GM21529 (cell line): ENCODE measurements at regions not wholly inside any gene's neighbourhood (a gene's known extent, or its start where the extent isn't known, plus 50 kb on each side); places are given as distances from the start of the nearest gene placed in this dataset.
A peak's percentile ranks its signal among the peaks of the same experiment; 100 is the strongest.

Experiments used
- ATAC-seq: cut with Tn5 transposase; IDR thresholded peaks from one replicate; pipeline ENCODE4 v1.9.1; 2021; ENCODE audit not compliant: unreplicated experiment

DNA sequence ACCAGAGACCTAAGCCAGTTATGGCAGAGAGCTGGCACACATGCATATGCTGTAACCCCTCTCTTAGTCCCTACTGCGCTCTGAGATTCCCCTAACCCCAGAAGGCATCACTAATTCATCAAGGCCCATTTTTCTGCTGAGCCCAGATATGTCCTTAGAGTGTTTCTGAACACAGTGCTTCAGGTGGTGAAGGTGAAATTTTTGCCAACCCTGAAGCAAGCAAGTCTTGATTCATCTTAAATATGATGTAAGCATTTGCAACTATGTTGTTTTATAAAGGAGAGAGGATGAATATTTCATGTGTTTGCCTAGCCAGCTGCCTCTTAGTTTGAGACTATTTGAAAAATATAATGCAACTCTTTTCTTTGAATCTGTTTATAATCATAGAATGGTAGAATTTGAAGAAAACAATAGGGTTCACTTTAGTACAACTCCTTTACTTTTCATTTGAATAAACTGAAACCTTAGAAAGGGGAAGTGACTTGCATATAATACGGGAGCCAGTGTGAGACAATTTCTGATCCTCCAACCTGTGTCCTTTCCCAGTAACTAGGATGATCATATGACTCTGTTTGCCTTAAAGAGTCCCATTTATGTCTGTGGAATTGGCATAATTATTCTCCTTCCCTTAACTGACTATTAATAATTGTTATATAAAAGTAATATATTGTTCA lies 194.3 kb upstream of the MTNR1B start:
- peak; percentile 70 for ATAC-seq

DNA sequence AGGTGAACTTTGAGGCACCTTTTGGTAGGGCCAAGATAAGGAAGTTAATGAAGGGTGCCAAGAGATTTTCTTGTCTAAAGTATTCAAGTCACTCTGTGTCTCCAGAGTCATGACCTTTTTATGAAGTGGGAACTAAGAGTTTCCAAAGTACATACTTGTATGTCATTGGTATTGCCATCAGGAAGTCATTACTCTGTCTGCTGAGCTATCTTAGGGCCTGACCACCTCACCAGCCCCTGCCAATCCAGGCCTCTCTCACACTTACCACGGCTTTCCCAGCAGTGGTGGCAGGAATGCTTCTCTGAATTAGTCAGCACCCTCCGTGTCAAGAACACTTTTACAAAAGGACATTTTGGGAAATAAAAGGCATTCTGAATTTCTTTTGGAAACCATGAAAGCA lies 192.8 kb upstream of the MTNR1B start:
- ATAC-seq: no peak

DNA sequence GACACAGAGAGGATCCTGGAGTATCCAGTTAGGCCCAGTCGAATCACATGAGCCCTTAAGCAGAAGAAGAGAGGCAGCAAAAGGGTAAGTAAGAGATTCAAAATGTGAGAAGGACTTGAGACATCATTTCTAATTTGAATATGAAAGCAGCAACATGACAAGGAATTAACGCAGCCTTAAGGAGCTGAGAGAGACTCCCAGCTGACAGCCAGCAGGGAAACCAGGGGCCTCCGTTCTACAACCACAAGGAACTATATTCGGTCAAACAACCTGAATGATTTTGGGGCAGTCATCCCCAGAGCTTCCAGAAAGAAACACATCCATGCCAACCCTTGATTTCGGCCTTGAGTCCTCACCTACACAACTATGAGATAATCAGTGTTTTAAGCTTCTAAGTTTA lies 189.7 kb upstream of the MTNR1B start:
- ATAC-seq: no peak

DNA sequence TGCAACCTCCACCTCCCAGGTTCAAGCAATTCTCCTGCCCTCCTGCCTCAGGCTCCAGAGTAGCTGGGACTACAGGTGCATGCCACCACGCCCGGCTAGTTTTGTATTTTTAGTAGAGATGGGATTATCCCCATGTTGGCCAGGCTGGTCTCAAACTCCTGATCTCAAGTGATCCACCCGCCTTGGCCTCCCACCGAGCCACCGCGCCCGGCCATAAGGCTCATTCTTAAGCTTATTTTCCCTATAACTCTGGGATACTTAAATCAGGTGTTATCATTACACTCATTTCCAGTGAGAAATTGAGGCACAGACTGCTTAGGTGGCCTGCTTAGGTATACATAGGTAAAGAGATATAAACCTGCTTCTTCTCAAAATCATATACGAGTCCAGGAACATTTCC lies 188.3 kb upstream of the MTNR1B start:
- no peak for ATAC-seq

DNA sequence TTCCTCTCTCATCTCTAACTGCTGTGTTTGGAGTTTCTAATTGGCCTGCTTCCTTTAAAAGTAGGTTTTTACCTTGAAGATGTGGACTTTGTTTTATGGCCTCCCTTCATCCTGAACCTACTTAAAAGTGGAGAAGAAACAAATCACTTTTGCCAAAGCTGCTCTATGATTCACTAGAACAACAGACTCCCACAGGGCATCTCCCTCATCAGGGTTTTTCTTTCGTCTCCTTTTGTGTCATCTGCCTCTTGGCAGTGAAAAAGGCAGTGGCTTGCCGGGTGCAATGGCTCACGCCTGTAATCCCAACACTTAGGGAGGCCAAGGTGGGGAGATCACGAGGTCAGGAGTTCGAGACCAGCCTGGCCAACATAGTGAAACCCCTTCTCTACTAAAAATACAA lies 186.6 kb upstream of the MTNR1B start:
- no peak for ATAC-seq

DNA sequence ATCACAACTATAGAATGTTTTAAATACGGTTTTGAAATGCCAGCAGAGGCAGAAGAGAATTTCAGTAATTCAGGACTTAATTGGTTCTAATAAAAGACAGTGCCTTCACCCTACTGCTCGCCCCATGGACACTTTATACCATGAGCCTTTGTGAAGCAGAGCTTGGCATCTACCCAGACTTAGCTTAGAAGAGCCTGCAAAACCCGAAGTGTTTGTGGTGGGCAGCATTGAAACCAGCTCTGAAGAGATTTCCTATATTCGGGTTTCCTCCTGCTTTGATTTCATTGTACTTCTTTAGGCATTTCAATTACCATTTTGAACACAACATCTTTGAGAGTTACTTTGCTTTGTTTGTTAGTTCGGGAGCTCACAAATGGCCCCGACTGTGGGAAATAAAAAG lies 185.1 kb upstream of the MTNR1B start:
- ATAC-seq: no peak

DNA sequence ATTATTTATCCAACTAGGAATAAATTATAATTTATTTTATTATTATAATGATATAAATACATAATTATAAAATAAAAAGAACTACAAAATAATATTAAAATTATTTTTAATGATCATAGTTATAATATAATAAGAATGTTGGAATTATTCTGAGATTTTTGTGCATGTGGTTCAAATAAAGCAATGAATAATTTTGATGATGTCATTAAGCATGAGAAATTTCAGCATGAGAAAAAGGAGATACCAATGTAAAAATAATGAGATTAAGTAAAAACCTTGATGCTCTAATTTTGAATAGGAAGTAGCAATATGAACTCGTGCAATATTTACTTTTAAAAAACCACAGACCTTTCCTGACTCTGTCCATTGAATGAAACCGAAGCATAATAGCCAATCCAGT lies 181.8 kb upstream of the MTNR1B start:
- ATAC-seq: no peak

DNA sequence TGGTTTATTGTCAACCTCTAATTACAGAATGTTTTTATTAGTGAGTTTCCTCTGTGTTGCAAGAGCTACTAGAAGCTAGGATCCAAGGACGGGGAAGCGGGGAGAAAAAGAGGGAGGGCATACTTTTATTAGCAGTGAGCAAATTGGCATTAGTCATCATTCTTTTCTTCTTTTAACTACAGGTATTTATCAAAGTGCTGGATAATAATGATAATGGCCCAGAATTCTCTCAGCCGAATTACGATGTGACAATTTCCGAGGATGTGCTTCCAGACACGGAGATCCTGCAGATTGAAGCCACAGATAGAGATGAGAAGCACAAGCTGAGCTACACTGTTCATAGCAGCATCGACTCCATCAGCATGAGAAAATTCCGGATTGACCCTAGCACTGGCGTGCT lies 179.7 kb upstream of the MTNR1B start:
- ATAC-seq: no peak

DNA sequence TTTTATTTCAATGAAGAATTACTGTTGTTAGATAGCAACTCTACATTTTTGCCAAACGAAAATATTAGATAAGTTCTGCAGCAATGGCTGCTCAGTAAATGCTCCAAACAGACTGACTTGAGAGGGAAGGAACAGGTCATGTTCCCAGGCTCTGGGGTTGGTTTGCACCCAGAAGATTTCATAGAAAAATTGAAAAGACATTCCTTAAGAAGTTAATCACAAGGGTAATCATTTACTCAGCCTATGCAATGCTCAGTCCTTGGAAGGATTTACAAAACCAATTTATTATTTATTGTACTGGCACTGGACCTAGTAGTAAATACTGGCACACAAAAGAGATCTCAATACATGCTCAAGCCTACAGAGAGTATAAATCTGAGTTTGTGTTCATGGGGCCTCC lies 179.1 kb upstream of the MTNR1B start:
- no peak for ATAC-seq

DNA sequence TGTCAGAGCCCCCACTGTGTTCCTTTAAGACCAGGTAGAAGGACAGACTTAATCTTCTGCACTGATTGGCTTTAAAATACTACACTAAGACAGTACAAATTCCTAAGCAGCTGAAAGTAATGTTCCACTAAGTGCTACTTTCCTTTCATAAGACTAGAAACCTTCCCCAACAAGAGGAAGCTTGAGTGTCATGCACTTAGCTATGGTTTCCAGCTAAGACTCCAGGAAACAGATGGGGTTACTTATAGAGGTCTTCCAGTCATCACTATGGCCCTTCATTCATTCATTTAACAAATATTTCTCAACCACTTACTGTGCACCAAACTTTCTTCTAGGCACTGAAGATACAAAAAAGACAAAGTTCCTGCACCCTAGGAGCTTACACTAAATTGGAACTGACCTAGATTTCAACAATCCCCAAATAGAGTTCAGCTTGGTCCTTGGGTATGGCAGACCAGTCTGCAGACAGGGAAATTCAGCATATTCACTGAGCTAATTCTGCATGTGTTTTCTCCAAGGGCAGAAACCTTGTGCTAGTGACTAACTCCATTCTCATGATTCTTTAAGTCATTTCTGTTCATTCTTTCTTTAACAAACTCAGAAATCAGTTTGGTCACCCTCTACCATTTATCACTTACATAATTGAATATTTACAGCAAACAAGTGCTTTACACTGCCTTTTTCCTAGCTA lies 178.4 kb upstream of the MTNR1B start:
- ATAC-seq: no peak

DNA sequence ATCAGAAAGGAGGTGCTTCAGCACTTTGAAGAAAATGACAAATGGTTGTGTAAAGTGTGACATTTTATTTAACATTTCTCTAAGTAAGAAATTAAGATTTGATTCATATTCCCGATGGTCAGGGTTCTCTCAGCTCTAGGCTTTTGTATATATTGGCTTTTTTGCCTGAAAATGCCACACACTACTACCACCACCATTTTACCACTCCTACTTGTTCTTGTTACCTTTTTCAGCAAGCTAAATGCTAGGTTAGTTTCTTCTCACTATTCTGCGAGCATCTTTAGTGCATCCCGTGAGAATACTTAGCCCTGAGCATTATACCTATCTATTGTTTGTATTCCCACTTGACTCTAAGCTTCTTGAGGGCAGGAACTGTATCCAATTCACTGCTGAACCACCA lies 177.6 kb upstream of the MTNR1B start:
- ATAC-seq: no peak

DNA sequence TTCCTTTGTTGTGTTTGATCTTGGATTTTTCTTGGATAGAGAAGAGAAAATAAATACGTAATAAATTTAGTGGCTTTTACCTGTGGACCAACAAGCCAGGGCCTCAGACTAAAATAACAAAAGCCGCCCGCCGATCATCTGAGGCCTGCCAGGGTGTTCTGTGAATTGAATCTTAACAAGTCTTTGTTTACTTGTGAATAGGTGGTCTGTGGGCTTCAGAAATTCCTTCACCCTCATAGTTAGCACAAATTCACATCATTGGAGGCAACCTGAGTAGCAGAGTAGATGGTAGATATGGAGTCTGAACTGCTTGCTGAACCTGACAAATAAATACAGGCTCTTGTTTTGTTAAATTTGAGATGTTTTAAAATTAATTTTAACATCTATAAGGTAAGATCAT lies 176.3 kb upstream of the MTNR1B start:
- no peak for ATAC-seq

DNA sequence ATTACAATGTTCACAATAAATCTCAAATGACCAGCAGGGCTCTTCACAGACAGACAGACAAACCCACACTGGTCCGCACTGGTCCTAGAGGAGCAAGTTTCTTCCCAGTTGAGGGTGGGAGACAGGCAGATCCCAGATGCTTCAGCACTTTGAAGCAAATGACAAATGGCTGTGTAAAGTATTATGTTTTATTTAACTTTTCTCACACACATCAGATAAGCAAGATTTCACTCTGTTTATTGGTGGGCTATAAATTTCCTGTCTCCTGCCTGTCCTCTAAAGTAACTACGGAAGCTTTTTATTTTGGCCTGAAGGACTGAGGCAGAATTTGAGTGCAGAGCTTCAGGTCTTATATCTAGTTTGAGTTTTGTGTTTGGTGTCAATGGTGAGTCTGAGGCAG lies 174.7 kb upstream of the MTNR1B start:
- ATAC-seq: no peak

DNA sequence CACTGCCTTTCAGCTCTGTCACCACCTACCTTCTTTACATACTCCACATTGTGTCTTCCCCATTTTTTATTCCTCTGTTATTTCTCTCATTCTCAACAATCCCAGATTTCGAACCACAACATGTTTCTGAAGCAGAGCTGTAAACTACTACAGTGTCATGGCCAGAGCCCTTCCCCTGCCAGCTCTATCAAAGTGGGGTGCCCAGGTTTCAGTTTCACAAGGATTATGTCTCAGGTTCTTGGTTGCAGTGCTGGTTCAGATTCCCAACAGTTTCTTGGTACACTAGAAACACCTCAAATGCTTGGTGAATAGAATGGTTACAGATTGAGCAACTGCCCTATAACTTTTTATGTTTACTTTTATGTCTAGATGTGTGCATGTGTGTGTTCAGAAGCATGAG lies 172.7 kb upstream of the MTNR1B start:
- no peak for ATAC-seq

DNA sequence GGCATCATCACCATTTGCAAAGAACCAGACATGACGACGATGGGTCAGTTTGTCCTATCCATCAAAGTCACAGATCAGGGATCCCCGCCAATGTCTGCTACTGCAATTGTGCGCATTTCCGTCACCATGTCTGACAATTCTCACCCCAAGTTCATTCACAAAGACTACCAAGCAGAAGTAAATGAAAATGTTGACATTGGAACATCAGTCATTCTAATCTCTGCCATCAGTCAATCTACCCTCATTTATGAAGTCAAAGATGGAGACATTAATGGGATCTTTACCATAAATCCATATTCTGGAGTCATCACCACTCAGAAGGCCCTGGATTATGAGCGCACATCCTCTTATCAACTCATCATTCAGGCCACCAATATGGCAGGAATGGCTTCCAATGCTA lies 171.6 kb upstream of the MTNR1B start:
- no peak for ATAC-seq

DNA sequence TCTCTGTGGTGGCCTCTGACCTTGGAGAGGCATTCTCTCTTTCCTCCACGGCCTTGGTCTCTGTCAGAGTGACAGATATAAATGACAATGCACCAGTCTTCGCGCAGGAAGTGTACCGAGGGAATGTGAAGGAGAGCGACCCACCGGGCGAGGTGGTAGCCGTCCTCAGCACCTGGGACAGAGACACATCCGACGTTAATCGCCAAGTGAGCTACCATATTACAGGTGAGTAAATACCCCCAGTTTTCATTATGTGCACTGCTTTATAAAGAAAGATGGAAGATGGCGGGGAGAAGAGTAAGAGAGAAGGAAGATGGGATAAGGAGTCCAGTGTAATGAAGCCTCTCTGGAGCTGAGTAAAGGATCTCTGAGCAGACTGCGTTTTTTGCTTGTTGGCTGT lies 167.8 kb upstream of the MTNR1B start:
- ATAC-seq: no peak

DNA sequence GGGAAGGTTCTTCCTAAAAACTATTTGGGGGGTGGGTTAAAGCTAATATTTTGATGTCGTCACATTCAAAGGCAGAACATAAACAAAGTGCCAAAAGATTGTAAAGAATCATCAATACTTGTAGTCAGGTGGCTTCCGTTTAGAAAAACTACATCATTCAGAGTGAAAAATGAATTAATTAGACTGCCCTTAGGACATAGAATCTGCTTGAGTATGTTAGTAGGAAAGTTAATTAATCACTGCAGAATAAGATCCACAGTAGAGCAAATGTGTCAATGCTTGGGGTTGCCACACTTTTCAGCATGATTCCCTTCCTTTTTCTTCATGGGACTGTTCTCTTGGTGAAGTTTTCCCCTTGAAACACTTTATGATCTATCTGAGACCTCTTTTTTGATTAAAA lies 166.8 kb upstream of the MTNR1B start:
- no peak for ATAC-seq

DNA sequence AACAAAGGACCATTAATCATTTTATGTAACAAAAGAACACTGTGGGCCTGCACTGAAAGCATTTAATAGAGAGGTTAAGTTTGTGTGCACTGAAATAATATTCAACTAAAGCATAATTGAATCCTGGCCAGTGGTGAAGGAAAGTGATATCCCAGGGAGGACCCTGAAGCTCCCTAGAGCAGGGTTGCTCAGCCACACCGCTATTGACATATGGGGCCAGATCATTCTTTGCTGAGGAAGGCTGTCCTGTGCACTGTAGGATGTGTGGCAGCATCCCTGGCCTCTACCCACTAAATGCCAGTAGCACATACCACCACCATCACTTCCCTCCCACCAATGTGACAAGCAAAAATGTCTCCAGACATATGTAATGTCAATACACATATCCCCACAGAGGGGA lies 166.1 kb upstream of the MTNR1B start:
- no peak for ATAC-seq

DNA sequence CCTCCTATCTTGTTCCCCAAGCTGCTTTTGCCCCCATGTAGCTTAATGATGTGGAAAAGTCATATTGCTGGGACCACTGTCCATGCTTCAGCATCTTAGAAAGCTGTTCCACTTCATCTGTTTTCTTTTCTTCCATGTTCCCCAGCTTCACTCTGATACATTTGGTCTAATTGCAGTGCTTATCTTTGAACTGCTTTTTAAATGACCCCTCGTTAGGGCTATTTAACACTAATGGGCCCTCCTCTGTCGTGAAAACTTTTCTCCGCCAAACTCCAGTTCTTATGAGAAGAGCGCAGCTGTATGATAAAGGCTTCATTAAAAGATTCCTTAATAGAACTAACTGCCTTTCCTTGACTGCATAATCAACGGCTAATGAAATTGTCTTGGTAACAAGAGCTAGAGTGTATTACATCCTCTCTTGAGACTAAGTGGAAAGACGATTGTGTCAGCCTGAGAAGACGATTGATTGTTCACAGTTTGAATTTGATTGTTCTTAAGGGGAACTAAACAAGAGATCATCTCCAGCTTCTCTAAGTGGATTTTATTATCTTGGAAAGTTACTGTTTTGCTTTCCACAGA lies 165.0 kb upstream of the MTNR1B start:
- ATAC-seq: no peak

DNA sequence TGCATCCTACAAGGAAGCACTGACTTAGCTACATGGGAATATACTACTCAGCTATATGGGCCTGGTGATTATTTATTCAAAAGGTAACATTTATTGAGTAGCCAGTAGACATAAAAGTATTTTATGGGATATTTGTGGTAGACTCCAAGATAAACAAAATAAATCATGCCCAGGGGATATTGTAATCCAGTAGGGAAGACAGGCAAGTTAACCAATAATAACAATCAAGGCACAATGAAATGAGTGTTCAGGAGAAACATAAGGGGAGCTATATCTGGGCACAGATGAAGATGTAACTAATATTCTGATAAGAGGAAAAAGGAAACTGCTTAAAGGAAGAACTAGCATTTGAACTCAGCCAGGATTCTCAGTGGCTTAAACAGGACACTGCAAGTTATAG lies 161.4 kb upstream of the MTNR1B start:
- ATAC-seq: no peak

DNA sequence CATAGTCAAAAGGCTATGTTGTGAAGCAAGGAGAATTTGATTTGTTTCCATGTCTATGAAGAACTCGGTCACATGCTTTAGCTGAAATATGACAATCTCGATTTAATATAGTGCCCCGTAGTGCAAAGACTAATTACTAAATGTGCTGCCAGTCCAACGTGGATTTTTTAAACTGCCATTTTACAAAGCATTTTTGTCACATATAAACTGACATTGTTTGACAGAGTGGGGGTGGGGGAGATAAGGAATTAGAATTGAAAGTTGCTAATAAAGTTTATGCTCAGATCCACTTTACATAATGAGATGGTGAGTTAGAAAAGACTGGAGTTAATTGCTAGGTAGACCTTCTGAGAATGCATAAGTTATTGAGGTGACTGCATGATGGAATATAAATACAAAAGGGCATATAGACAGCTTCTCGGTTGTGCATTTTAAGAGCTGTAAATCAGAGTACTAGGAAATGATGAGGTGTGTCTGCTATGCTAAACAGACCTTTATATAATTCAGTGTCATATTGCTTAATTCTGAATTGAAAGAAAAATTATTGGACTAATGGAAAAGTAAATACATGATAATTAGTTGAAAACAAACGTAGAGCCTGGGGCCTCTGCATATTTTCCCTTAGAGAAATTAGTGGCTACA lies 158.9 kb upstream of the MTNR1B start:
- no peak for ATAC-seq

DNA sequence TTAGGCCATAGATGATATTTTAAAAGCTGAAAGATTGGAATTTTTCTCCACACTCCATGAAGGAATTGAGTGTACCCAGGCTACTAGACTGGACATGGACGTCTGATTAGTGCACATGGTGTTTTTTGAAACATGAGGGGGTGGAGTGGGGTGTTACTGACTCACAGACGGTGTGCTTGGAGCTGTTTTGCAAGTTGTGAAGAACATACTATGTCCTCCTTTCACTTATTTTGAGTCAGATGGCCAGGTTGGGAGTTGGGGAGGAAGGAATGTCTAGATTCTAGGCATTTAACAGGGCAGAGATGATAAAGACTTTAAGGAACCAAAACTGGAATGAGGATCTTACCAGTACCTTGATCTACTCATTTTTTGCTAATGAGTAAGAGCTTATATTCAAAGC lies 158.1 kb upstream of the MTNR1B start:
- no peak for ATAC-seq
